GM18873 (cell line): ENCODE measurements at regions not wholly inside any gene's neighbourhood (a gene's known extent, or its start where the extent isn't known, plus 50 kb on each side); places are given as distances from the start of the nearest gene placed in this dataset.

Source experiments
- ATAC-seq: cut with Tn5 transposase; IDR thresholded peaks from one replicate; pipeline ENCODE4 v1.9.1; 2021; ENCODE audit warnings: mild to moderate bottlenecking, moderate library complexity, moderate number of reproducible peaks; ENCODE audit not compliant: unreplicated experiment, low FRiP score

DNA sequence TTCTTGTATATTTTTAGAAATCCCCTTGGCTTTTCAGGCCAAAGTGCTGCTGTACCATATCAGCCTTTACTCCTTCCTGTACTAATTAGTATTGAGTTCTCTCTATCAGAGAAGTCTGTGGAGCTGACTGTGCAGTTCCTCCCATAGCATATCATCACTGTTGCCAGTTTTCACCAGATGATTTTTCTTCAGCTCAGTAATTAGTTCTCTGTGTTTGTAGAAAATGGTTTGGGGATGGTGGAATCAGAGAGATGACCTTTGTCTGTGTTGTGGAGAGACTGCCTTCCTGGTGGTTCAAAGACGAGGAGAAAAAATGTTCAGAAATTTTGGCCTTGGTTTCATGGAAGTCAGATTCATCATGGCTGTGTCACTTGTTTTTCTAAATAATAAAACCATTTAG lies 227.5 kb upstream of the ACTBL2 start:
- no peak for ATAC-seq

DNA sequence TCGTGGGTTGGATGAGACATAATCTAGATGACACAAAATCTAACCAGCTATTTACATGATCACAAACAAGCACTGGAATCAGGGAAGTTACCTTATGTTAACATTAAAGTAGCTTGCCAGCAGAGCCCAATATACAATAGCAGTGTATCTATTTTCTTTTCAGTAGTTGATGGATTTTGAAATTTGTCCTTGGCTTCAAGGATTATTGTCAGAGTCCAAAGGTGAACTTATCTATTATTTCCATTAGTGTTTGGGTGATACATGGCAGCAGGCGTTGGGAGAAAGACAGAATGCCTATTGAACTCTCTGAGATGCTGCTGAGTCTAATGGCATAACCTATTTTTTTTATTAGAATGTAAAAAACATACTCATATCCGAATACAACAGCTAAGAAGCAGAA lies 223.2 kb upstream of the ACTBL2 start:
- ATAC-seq, result no peak

- no peak for ATAC-seq
These were observed 221.1 kb upstream of the ACTBL2 start for GRCh38 chr5:57703721-57704120.

DNA sequence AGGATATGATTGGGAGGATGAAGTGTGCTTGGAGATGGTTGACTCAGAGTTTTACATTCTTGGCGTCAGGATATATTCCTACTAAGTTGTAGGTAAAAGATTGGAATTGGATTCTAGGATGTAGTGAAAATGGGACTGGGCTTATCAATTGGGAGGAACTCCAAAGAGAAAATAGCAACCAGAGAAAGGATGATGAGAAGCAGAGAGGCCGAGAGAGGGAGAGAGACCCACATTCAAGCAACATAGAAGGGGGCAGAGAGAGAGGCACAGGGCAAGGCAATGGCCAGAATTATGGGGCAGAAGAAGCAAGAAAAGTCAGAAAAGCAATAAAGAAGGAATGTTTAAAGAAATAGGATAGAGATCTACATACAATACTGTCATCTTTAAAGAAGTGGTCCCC lies 217.9 kb upstream of the ACTBL2 start:
- no peak for ATAC-seq

DNA sequence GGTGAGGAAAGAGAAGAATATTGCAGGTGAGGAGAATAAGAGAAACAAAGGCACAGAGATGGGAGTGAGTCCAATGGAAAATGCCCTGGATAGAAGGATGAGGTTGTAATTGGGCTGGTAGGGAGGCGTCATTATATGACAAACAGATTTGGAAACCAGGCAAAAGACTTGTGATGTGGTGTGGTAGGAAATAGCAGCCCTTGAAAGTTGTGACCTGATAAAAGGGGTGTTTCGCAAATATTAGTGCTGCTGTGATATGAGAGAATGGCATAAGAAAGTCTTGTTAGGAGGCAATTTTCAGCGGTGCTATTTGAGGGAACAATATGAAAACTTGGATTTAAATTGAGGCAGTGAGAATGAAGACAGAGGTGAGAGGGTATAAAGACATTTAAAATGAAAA lies 217.5 kb upstream of the ACTBL2 start:
- ATAC-seq, result no peak

GRCh38 chr5:57698802-57699201 lies 216.2 kb upstream of the ACTBL2 start:
- ATAC-seq, result no peak

DNA sequence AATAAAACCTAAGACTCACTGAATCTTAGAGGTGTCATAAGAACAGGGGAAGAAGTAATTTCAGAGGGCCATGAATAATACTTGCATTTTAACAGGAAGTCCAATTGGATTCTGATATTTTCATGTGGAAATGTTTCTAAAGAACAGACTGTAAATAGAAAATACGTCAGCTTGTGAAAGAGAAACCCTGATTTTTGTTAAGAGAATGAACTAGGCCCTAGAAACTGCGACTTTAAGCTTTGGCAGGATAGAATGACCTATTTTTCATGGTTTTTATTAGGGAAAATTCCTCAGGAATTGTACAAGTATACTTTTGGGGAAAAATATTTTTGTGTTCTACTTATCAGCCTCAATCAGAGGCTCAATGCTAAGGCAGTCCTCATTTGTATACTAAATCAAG lies 215.5 kb upstream of the ACTBL2 start:
- no peak for ATAC-seq

DNA sequence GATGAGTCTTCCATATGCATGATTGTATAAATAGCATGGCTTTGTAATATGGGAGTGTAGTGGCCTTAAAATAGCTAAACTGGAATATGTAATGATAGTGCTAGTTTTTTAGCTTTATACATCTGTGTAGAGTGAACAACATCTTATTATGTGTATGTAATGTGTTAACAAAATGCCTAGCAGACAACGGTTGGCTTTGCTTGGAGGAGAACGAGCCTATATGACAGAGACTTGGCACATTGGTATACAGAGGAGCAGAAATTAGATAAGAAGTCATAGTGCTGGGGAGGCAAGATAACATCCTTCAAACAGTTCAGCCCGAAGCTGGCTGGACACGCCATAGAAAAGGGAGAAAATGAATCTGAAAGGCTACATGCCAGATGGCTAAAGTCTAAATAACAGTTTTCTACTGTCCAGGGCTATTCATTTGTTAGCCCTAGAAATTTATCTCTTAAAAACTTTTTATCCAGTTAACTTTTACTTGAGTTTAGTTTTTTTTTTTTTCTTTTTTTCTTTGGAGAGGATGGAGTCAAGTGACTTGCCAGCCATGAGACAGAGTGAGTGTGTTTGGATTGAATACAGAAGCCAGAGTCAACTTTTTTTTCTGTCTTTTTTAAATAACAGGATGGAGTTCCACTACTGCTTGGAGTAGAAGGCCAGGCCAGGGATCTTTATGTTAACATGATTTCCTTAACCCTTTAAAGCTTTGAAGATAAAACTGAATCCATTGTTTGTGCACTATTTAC lies 214.4 kb upstream of the ACTBL2 start:
- ATAC-seq, result no peak

- no peak for ATAC-seq
These were observed 213.8 kb upstream of the ACTBL2 start for GRCh38 chr5:57696389-57696769.

DNA sequence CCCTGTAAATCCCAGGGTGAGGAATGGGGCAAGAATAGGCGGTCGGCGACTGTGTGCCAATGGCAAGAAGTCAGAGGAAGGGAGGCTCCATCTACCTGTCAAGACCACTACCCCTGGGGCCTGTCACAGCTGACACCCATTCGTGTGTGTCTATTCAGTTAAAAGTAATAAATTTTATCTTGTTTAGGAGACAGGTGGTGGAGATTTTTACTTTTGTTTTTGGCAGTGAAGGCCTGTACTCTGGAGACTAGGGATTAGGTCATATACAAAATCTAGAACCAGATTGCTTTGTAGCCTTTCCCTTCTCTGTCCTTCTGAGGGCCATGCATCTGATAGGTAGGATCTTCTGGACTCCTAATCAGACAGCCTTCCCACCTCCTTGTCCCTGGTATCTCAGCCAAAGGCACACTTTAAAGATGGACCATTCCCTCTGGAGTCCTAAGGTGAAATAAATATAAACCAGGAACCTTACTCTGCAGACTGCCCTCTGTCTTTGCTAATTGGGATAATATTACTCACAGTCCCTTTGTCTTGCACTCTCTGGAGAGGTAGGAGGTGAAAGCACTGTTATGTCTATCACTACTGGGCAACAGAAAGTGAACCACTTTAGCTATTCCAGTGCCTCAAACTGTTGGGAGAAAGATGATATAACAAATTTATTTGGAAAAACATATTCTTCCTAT lies 213.2 kb upstream of the ACTBL2 start:
- no peak for ATAC-seq

DNA sequence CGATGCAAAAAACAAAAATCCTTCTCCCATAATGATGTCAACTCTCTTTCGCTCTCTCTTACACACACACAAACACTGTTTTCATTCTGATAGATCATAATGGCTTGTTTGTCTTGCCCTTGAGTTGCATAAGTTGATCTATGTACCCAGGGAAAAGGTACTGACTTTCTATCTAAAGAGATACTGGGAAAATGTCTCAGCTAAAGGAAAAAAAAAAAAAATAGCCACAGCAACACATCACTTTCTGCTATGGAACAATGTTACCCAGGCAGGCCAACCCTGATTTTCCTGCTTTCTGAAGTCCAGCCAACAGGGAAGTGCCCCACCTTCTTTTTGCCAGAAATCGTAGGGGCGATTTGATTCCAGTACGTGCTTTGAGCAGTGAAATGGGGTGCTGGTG lies 212.6 kb upstream of the ACTBL2 start:
- ATAC-seq, result no peak

DNA sequence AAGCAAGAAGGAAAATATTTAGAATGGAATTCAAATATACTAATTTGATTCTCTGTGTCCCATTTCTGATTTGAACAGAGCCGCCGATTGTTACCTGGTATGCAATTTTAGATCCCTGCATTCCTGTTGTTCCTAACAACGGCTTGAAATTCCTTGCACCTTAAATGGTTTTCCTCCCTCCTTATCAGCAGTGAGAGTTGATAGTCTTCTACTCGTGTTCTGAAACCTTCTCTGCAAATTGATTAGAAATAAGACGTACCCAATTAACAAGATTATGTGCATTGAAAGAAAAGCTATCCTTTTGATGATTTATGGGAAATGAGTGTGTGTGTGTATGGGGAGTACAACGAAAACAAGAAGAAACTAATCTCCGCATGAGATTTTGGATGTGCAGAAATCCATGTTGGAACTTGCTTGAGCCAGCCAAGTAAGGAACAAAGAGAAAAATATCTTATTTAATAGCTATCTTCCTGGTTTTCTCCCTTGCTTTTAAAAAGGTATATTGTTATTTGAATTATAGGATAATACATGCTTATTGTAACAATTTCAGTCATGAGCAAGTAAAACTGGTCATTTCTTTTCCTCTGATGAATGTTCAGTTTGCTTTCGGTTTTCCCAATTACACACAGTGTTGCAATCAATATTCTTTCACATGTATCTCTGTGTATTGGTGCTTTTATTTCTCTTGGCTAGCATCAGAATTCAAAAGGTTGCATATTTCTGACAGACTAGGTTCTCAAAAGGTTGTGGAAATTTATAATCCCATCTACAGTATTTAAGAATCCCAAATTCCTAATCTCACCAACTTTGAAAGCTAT lies 211.1 kb upstream of the ACTBL2 start:
- ATAC-seq, result no peak

GRCh38 chr5:57692582-57693487 lies 210.2 kb upstream of the ACTBL2 start:
- no peak for ATAC-seq

GRCh38 chr5:57690724-57691123 lies 208.1 kb upstream of the ACTBL2 start:
- ATAC-seq, result no peak

DNA sequence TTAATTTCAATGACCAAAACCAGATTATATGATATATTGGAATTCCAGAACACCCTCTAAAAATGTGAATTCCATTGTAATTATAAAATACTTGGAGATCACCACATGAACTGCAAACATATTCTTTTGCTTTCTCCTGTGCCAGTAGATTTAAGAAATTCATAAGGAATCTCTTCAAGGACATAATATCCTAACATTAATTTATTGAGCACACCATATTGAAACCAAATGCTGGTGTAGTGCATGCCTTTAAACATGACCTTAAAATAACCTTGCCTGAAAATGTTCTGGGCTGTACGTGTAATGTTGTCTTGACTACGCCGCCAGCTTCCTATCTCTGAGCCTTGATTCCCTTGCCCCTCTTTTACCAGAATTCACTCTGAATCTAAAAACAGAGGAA lies 205.0 kb upstream of the ACTBL2 start:
- ATAC-seq, result no peak

- no peak for ATAC-seq
These were observed 203.1 kb upstream of the ACTBL2 start for GRCh38 chr5:57685516-57686255.

DNA sequence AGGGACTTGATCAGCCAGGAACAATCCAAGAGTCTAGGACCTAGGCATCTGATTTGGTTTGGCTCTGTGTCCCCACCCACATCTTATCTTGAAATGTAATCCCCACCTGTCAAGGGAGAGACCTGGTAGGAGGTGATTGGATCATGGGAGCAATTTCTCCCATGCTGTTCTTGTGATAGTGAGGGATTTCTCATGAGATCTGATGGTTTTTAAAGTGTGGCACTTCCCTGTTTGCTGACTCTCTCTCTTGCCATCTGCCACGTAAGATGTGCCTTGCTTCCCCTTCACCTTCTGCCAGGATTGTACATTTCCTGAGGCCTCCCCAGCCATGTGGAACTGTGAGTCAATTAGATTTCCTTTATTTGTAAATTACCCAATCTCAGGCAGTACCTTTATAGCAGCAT lies 201.7 kb upstream of the ACTBL2 start:
- ATAC-seq, result no peak

GRCh38 chr5:57683036-57683630 lies 200.5 kb upstream of the ACTBL2 start:
- ATAC-seq, result no peak

GRCh38 chr5:57681942-57682341 lies 199.3 kb upstream of the ACTBL2 start:
- no peak for ATAC-seq
